ENCODE measurements at regions not wholly inside any gene's neighbourhood (a gene's known extent, or its start where the extent isn't known, plus 50 kb on each side); places are given as distances from the start of the nearest gene placed in this dataset.

DNA sequence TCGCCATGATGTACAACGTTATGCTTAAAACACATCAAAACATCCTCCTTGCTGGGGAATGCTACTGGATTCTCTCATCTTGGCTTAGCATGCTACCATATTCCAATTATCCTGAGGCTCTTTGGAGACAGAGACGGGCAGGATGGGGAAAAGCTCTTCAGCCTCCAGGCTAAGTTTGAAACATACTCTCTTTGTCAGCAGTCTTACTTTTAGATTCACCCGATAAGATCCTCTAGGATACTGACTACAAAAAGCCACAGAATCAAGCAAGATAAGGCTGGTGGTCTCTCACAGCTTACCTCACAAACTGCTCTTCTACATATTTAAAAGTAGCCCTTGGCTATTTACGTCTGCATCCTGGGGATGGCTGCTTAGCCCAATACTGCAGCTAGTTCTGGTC is 72.8 kb upstream of the LRCH1 start:
- no peak for TF ChIP-seq CTCF (IDR thresholded peaks at IDR 0.05)
- no peak for DNase-seq
- H3K4me3 ChIP-seq = no peak overlapping the region
- no peaks in the 10 kb centered on the region for H3K36me3 ChIP-seq (ENCODE audit: low read depth)
- peaks cover 13% of the 10 kb centered on the region for H3K9me3 ChIP-seq
- H3K4me1 ChIP-seq (ENCODE audit: low read depth) = no peaks in the 10 kb centered on the region
- intact Hi-C loops (cut with DNase I, micrococcal nuclease) = no loop called here
- no peak for ATAC-seq

- DNase-seq = no peak
- ATAC-seq = no peak
- intact Hi-C loops (cut with DNase I, micrococcal nuclease) = no loop called here
- Histone ChIP-seq H3K4me1 (ENCODE audit: low read depth) (no peaks in the 10 kb centered on the region), H3K36me3 (ENCODE audit: low read depth) (no peaks in the 10 kb centered on the region), H3K9me3 (peaks cover 10% of the 10 kb centered on the region), H3K4me3 (no peak overlapping the region)
- TF ChIP-seq CTCF (IDR thresholded peaks at IDR 0.05) = no peak
These were observed 73.3 kb upstream of the LRCH1 start for GRCh38 chr13:46479691-46480090.

DNA sequence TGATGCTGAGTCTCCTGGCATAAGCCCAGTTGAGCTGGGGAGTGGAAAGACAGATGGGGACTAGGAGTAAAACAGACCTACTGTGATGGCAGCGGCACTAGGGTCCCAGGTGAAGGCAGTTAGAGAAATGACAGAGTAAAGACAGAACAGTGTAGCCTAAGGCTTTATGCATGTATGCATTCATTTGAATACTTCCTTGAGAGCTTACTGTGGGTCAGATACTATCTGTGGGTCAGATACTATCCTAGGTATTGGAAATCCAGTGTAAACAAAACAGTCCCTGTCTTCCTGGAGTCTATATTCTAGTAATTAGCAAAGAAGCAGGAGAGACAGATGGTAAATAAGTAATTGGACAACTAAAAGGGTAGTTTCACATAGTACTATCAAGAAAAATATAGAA is 73.7 kb upstream of the LRCH1 start:
- no peaks in the 10 kb centered on the region for H3K4me1 ChIP-seq (ENCODE audit: low read depth)
- H3K9me3 ChIP-seq = peaks cover 6% of the 10 kb centered on the region
- no peak for TF ChIP-seq CTCF (IDR thresholded peaks at IDR 0.05)
- ATAC-seq = no peak
- H3K4me3 ChIP-seq = no peak overlapping the region
- intact Hi-C loops (cut with DNase I, micrococcal nuclease) = no loop called here
- H3K36me3 ChIP-seq (ENCODE audit: low read depth) = no peaks in the 10 kb centered on the region
- no peak for DNase-seq

GRCh38 chr13:46478651-46479050 is 74.3 kb upstream of the LRCH1 start:
- H3K9me3 ChIP-seq = peaks cover under 1% of the 10 kb centered on the region
- H3K4me1 ChIP-seq (ENCODE audit: low read depth) = no peaks in the 10 kb centered on the region
- TF ChIP-seq CTCF (IDR thresholded peaks at IDR 0.05) = no peak
- no peaks in the 10 kb centered on the region for H3K36me3 ChIP-seq (ENCODE audit: low read depth)
- DNase-seq = no peak
- H3K4me3 ChIP-seq = no peak overlapping the region
- intact Hi-C loops (cut with DNase I, micrococcal nuclease) = no loop called here
- ATAC-seq = no peak

DNA sequence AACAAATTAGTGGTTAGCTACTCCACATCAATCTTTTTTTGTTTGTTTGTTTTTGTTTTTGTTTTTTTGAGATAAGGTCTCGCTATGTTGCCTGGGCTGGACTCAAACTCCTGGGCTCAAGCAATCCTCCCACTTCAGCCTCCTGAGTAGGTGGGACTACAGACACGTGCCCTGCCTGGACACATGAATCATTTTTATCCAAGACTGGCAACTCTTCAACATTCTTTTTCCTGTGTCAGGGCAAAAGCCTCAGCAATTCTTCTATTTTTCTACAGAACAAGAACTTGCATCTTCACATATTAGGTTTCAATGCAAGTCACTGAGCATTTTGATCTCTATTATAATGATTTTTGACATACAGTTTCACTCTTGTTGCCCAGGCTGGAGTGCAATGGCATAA is 76.8 kb upstream of the LRCH1 start:
- DNase-seq = no peak
- H3K4me1 ChIP-seq (ENCODE audit: low read depth) = no peaks in the 10 kb centered on the region
- no peaks in the 10 kb centered on the region for H3K36me3 ChIP-seq (ENCODE audit: low read depth)
- H3K4me3 ChIP-seq = no peak overlapping the region
- no peaks in the 10 kb centered on the region for H3K9me3 ChIP-seq
- intact Hi-C loops (cut with DNase I, micrococcal nuclease) = no loop called here
- no peak for TF ChIP-seq CTCF (IDR thresholded peaks at IDR 0.05)
- no peak for ATAC-seq

GRCh38 chr13:46475541-46475991 is 77.4 kb upstream of the LRCH1 start:
- no peaks in the 10 kb centered on the region for H3K9me3 ChIP-seq
- H3K36me3 ChIP-seq (ENCODE audit: low read depth) = no peaks in the 10 kb centered on the region
- no peak for ATAC-seq
- DNase-seq = no peak
- intact Hi-C loops (cut with DNase I, micrococcal nuclease) = no loop called here
- no peak for TF ChIP-seq CTCF (IDR thresholded peaks at IDR 0.05)
- H3K4me3 ChIP-seq = no peak overlapping the region
- no peaks in the 10 kb centered on the region for H3K4me1 ChIP-seq (ENCODE audit: low read depth)
